ENCODE measurements at regions not wholly inside any gene's neighbourhood (a gene's known extent, or its start where the extent isn't known, plus 50 kb on each side); places are given as distances from the start of the nearest gene placed in this dataset.

DNA sequence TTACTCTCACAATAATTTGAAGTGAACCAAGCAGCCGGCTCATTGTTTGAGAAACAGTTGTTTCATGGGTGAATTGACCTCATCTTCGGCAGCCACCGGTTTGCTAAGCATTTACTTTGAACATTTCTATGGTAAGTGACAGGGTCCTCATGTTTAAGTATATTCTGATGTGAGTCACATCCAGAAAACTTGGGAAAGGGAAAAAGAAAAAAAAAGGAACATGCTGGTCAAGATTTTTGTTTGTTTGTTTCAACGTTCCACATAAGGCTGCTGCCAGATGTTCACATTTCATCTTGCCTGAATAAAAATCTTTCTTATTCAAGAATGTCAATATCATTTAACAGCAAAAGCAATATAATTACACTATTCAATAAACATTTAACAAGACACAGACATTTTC, 55.0 kb upstream of the EXOC2 start:
- Mint-ChIP-seq H3K9me3 (no peaks in the 10 kb centered on the region), H3K27me3 (ENCODE audit: low read depth in 3 of 3) (peaks cover 0 to 3% (median 2%) of the 10 kb centered on the region in 3 donors), H3K4me3 (no peak overlapping the region), H3K4me1 (no peaks in the 10 kb centered on the region), H3K36me3 (no peaks in the 10 kb centered on the region), H3K27ac (no peak overlapping the region)
- no peak for DNase-seq

DNA sequence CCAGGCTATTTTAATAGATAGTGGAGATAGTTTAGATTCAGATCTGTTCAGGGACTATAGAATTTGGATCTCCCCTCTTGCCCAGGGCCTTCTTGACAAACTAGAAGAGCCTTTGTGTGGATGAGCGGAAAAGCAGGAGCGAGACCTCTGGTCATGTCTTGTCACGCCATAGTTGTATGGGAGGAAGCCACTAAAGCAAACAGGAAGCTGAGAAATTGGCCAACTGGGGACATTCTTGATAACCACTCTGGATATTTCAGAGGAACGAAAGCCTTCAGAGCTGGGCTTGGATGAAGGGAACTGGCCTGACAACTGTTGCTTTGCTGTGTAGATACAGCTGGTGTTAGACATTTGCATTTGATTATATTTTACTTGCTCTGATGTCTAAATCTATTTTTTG, 54.1 kb upstream of the EXOC2 start:
- H3K9me3 Mint-ChIP-seq = no peaks in the 10 kb centered on the region
- no peak overlapping the region for H3K27ac Mint-ChIP-seq
- H3K4me1 Mint-ChIP-seq = no peaks in the 10 kb centered on the region
- no peak for DNase-seq
- no peak overlapping the region for H3K4me3 Mint-ChIP-seq
- peaks cover 0 to 3% (median 2%) of the 10 kb centered on the region in 3 donors for H3K27me3 Mint-ChIP-seq (ENCODE audit: low read depth in 3 of 3)
- H3K36me3 Mint-ChIP-seq = no peaks in the 10 kb centered on the region

DNA sequence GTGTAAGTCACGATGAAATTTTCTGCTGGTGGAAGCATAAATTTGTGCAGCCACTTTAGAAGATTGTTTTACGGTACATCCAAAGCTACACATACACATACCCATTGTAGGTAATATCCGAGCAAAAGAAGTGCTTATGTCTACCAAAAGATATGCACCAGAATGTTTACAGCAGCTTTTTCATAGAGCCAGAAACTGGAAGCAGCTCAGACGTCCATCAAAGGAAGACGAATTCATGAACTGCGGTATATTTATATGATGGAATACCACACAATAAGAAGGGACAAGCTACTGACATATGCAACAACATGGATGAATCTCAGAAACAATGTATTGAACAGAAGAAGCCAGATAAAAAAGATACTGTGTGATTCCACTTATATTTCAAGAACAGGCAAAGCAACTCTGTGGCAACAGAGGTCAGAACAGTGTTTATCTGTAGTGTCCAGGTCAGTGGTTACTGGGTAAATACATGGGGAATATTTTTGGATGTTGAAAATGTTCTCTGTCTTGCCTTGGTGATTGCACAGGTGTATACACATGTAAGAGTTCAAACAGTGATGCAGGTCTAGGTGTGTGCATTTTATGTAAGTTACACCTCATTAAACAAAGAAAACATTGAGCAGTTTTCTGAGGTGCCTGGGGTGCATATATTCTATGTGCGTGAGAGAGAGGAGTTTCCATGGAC, 51.9 kb upstream of the EXOC2 start:
- Mint-ChIP-seq H3K4me1 (no peaks in the 10 kb centered on the region), H3K9me3 (no peaks in the 10 kb centered on the region), H3K4me3 (no peak overlapping the region), H3K27ac (no peak overlapping the region), H3K36me3 (no peaks in the 10 kb centered on the region), H3K27me3 (ENCODE audit: low read depth in 3 of 3) (peaks cover 0 to 2% (median 0%) of the 10 kb centered on the region in 3 donors)
- DNase-seq = no peak

DNA sequence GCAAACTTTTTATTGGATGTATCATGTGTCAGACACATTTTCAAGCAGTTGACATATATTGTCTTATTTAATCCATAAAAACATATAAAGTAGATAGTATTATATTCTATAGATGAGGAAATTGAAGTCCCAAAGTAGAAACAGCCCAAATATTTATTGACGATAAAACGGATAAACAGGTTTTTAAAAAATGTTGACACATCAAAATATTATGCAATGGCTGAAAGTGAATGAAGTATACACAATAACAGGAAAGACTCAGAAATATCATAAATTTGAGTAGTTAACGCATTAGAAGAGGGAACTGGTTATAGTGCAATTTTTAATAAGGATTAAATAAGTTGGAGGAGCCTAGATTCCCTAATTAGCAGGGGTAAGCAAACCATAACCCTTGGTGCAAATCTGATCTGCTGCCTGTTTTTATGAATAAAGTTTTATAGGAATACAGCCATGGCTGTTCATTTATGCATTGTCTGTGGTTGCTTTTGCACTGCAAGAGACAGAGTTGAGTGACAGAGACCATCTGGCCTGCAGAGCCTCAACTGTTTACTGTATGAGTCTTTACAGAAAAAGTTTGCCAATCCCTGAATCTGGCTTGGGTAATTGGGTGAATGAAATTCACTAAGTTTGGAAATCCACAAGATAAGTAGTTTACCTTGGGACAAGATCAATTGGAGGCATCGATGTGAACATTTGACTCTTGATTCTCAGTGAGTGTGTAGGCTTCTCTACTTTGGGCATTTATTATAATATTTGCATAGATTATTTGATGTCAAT, 50.6 kb upstream of the EXOC2 start:
- Mint-ChIP-seq H3K4me3 (no peak overlapping the region), H3K4me1 (no peaks in the 10 kb centered on the region)

More for the DNA sequence above, 50.6 kb upstream of the EXOC2 start:
- Mint-ChIP-seq H3K36me3 (no peaks in the 10 kb centered on the region), H3K27me3 (ENCODE audit: low read depth in 3 of 3) (peaks cover 0 to 2% (median 2%) of the 10 kb centered on the region in 3 donors), H3K9me3 (no peaks in the 10 kb centered on the region), H3K27ac (no peak overlapping the region)
- no peak for DNase-seq

All from immature natural killer cell (primary cell).